ENCODE measurements at regions not wholly inside any gene's neighbourhood (a gene's known extent, or its start where the extent isn't known, plus 50 kb on each side); places are given as distances from the start of the nearest gene placed in this dataset.

- no peak for TF ChIP-seq CTCF (IDR thresholded peaks at IDR 0.05; ENCODE audit: low read depth, low read length, missing input control)
- TF ChIP-seq NR2F2 (IDR thresholded peaks at IDR 0.05): no peak
These were observed 120.8 kb upstream of the POU1F1 start (continued) for GRCh38 chr3:87397211-87397610.

GRCh38 chr3:87390821-87391220 is 114.4 kb upstream of the POU1F1 start:
- 86% methylated on average over 3 of the region's 3 CpGs for WGBS

More at GRCh38 chr3:87390821-87391220, 114.4 kb upstream of the POU1F1 start:
- DNase-seq (ENCODE audit: low spot score): no peak
- no peak overlapping the region for H3K4me3 ChIP-seq (ENCODE audit: low read depth in 1 of 3, low read length in 3 of 3)
- H3K9me3 ChIP-seq (ENCODE audit: control insufficient read depth in 4 of 4, low read length in 3 of 4): no peaks in the 10 kb centered on the region
- H3K36me3 ChIP-seq (ENCODE audit: control insufficient read depth in 4 of 4, insufficient read depth in 3 of 4, low read depth in 1 of 4, low read length in 3 of 4): no peaks in the 10 kb centered on the region
- TF ChIP-seq RXRA (IDR thresholded peaks at IDR 0.05) (no peak), TAF1 (conservative IDR thresholded peaks at IDR 0.05) (no peak), CTCF (IDR thresholded peaks at IDR 0.05; ENCODE audit: low read depth, low read length, missing input control) (no peak), HNF4G (IDR thresholded peaks at IDR 0.05) (no peak), NR2F2 (IDR thresholded peaks at IDR 0.05) (no peak), FOXA2 (IDR thresholded peaks at IDR 0.05) (no peak), MAX (IDR thresholded peaks at IDR 0.05) (no peak), REST (IDR thresholded peaks at IDR 0.05) (no peak), HNF4A (conservative IDR thresholded peaks at IDR 0.05) (no peak)
- no peak overlapping the region for H3K27ac ChIP-seq (ENCODE audit: low read depth in 1 of 2, low read length in 2 of 2)
- H3K27me3 ChIP-seq (ENCODE audit: control insufficient read depth in 4 of 4, insufficient read depth in 4 of 4, low read length in 3 of 4): no peaks in the 10 kb centered on the region
- H3K9ac ChIP-seq (ENCODE audit: low read depth in 1 of 2, low read length in 2 of 2): no peak overlapping the region
- H3K4me1 ChIP-seq (ENCODE audit: control insufficient read depth in 4 of 4, insufficient read depth in 4 of 4, low read length in 3 of 4): no peaks in the 10 kb centered on the region

Data from liver (tissue), 8 donors.